Peyer's patch (tissue), 4 donors: ENCODE measurements at regions not wholly inside any gene's neighbourhood (a gene's known extent, or its start where the extent isn't known, plus 50 kb on each side); places are given as distances from the start of the nearest gene placed in this dataset.

Source experiments
- CTCF ChIP-seq, 6 experiments: fragments of 450-650 bp in 4 of 6; fragments of 200-600 bp in 2 of 6; sonication (generic) in 1 of 6; IDR thresholded peaks; one replicate each; pipeline ENCODE4 v1.5.1; 2017 to 2019; ENCODE audit warnings: antibody characterized with exemption in 6 of 6, mild to moderate bottlenecking in 3 of 6, moderate library complexity in 1 of 6
- POLR2A ChIP-seq, 2 donors: fragments of 450-650 bp; IDR thresholded peaks; one replicate each; pipeline ENCODE4 v1.5.1; 2017; ENCODE audit warnings: antibody characterized with exemption in 2 of 2, mild to moderate bottlenecking in 2 of 2, moderate library complexity in 2 of 2

- TF ChIP-seq CTCF (IDR thresholded peaks at IDR 0.05) (no peak), POLR2A (IDR thresholded peaks at IDR 0.05) (no peak)
These were observed 255.8 kb upstream of the ZFP42 start for GRCh38 chr4:187739771-187740170.
